SU-DHL-6 (cell line): ENCODE measurements at regions not wholly inside any gene's neighbourhood (a gene's known extent, or its start where the extent isn't known, plus 50 kb on each side); places are given as distances from the start of the nearest gene placed in this dataset.

Source experiments
- CTCF ChIP-seq: fragments of 200-600 bp; sonication (generic); IDR thresholded peaks from one replicate; pipeline ENCODE4 v1.5.1; 2017; ENCODE audit warnings: antibody characterized with exemption, mild to moderate bottlenecking, low read length, moderate library complexity; ENCODE audit not compliant: insufficient read depth, poor library complexity, severe bottlenecking
- EZH2phosphoT487 ChIP-seq: fragments of 200-600 bp; sonication (generic), shearing (Covaris generic); conservative IDR thresholded peaks from 2 replicates; pipeline ENCODE4 v1.6.1; 2018; ENCODE audit warnings: mild to moderate bottlenecking, antibody characterized with exemption, low read length, moderate library complexity, mixed read lengths

- TF ChIP-seq CTCF (no peak), EZH2phosphoT487 (no peak)
Observed at GRCh38 chr5:60503771-60504170, 196.2 kb downstream of the DEPDC1B start.
